ENCODE measurements at regions not wholly inside any gene's neighbourhood (a gene's known extent, or its start where the extent isn't known, plus 50 kb on each side); places are given as distances from the start of the nearest gene placed in this dataset.

DNA sequence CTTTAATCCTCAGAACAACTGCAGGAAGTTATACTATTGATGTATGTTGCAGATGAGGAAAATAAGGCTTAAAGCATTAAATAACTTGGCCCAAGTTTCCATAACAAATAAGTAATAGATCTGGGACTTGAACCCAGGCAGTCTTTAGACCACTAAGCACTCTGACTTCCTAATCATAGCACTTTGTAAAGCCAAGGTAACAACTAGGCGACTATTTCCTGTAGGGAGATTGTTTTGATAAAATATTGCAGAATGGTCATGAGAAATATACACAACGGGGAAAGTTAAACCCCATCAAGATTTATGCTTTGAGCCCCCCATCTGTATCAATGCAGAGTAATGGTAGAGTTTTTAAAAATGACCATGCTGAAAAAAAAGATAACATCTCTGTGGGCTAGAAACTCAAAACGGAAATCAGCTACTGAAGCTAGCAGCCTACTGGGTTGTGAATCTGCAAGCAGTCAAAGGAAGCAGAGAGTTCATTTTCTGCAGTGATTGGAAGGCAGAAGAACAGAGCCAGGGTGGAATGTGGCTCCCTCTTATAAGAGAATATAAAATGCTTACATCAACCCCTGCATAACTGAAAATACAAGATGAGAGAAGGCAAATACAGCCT lies 111.2 kb upstream of the OLIG2 start:
- TF ChIP-seq POLR2A (IDR thresholded peaks at IDR 0.05) = no peak
- TF ChIP-seq, protein P1, sequence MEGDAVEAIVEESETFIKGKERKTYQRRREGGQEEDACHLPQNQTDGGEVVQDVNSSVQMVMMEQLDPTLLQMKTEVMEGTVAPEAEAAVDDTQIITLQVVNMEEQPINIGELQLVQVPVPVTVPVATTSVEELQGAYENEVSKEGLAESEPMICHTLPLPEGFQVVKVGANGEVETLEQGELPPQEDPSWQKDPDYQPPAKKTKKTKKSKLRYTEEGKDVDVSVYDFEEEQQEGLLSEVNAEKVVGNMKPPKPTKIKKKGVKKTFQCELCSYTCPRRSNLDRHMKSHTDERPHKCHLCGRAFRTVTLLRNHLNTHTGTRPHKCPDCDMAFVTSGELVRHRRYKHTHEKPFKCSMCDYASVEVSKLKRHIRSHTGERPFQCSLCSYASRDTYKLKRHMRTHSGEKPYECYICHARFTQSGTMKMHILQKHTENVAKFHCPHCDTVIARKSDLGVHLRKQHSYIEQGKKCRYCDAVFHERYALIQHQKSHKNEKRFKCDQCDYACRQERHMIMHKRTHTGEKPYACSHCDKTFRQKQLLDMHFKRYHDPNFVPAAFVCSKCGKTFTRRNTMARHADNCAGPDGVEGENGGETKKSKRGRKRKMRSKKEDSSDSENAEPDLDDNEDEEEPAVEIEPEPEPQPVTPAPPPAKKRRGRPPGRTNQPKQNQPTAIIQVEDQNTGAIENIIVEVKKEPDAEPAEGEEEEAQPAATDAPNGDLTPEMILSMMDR (IDR thresholded peaks at IDR 0.05) = no peak

Data from right lobe of liver (tissue), 4 donors.